HG02571 (cell line): ENCODE measurements at regions not wholly inside any gene's neighbourhood (a gene's known extent, or its start where the extent isn't known, plus 50 kb on each side); places are given as distances from the start of the nearest gene placed in this dataset.
"Not testable (repeated sequence)": the region's sequence is repeated elsewhere in the genome, so short reads cannot be mapped to it uniquely, and the experiment has no call there.

Experiments
- ATAC-seq: cut with Tn5 transposase; IDR thresholded peaks from one replicate; pipeline ENCODE4 v1.9.1; 2021; ENCODE audit warnings: mild to moderate bottlenecking, moderate library complexity; ENCODE audit not compliant: unreplicated experiment

DNA sequence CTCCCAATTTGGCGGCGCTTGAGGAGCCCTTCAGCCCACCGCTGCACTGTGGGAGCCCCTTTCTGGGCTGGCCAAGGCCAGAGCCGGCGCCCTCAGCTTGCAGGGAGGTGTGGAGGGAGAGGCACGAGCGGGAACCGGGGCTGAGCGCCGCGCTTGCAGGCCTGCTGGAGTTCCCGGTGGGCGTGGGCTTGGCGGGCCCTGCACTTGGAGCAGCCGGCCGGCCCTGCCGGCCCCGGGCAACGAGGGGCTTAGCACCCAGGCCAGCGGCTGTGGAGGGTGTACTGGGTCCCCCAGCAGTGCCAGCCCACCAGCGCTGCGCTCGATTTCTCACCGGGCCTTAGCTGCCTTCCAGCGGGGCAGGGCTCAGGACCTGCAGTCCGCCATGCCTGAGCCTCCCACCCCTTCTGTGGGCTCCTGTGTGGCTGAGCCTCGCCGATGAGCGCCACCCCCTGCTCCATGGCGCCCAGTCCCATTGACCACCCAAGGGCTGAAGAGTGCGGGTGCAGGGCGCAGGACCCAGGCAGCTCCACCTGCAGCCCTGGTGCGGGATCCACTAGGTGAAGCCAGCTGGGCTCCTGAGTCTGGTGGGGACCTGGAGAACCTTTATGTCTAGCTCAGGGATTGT lies 815.4 kb upstream of the B3GALT2 start:
- ATAC-seq: not testable (repeated sequence)

DNA sequence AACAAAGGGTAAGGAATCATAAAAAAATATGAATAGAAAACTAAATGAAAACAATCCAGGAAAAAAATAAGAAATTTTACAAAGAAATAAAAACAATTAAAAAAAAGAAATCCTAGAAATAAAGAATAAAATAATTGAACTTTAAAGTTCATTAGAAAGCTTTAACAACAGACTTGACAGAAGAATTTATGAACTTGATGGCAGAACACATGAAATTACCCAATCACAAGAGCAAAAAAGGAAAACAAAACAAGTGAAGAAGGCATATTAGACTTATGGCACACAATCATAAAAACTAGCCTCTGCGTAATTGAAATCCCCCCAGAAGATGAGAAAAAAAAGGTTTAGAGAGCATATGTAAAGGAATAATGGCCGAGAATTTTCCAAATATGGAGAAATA lies 802.5 kb upstream of the B3GALT2 start:
- no peak for ATAC-seq

DNA sequence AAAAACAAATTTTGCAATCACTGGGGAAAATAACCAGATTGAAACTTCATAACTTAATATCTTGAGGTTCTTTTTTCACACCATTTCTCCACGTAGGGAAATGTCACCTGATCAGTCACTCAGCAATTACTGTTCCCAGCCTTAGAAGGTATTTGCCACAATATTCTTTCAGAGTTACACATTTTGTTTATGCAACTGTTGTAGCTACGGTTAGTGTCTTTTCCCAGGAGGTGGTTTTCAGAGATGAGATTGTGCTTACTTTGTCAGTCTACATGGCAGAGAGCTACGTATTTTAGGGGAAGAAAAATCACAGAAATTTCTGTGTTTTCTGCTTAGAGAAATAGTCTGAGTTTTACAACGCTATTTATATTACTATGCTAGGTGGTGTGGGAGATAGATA lies 792.8 kb upstream of the B3GALT2 start:
- ATAC-seq: no peak

DNA sequence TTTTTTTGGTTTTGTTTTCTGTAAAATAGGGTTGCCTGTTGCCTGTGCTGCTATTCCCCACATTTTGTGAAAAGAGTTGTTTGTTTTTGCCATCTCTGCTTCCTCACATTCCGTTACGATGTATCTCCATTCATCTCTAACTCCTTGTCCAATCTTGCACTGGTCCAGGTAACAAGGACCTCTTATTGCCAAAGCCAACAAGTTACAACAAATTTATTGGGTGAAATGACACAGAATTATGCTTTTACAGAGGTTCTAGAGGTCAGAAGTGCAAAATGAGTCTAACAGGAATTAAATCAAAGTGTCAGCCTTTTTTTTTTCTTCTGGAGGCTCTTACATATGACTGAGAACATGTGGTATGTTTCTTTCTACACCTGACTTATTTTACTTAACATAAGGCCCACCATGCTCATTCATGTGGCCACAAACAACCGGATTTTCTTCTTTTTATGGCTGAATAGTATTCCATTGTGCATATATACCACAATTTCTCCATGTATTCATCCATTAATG lies 787.9 kb upstream of the B3GALT2 start:
- ATAC-seq: no peak

DNA sequence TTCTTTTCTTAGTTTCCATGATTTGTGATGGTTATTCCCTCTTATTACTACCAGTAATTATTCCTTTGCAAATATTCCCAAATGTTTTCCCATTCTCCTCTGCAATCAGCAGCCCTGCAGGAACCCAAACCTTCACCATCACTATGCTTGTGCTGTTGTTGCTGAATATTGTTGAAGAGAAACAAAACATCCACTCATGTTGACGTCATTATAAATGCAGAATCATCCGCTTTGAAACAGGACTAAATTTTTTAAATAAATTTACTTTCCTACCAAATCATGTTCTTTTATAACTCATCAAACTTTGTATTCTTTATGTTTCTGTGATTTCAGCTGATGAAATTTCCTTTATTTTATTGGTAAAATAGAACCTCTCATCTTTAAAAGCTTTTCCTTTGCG lies 787.0 kb upstream of the B3GALT2 start:
- ATAC-seq: no peak

DNA sequence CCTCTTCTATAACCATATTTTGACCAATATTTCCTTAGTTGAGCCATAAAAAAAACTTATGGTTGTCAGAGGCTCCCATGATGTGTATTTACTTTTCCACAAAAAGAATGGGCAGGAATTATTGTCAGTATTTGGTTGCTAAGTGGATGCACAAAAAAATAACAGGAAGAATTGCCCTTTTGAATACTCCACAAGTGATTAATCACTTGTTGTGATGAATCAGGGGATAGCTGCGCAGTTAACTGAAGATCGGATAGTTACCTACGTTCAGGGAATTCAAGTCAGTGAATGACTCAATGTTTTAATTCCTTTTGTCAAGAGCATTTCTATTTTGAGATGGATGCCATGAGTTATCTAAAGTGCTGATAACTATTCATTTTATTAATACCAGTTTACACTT lies 785.2 kb upstream of the B3GALT2 start:
- no peak for ATAC-seq

DNA sequence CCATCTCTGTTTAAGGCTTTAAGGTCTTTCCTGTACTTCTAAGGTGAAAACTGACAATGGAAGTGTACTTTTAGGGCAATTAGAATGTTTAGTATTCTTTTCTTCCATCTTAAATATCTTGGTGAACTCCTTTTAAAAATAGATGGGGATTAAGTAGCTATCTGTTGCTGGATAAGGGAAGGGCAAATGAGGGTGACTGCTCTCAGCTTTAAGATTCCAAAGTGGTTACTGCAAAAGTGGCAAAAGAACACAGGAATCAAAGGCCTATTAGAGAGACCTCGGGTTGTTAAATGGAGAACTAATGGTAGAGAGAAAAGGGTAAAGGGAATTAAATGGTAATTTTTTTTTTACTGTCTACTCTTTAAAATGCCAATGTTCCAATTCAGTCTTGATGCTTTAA lies 774.1 kb upstream of the B3GALT2 start:
- ATAC-seq: no peak

DNA sequence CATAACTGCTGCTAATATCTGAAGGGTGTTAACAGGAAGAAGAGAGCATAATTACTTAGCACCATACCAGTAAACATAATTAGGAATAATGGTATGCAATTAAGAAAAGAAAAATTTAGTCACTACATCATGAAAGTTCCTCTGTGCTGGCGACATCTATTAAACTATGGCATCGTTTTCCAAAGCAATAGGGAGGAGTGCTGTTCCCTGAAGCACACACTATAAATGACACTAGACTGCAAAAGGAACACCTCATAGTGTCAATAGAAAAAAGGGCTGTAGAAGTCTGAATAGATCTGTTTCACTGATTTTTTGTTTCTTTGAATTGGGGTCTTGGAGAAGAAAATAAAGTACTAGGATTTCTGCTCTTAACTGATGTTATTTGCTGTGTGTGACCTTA lies 773.6 kb upstream of the B3GALT2 start:
- ATAC-seq: no peak

DNA sequence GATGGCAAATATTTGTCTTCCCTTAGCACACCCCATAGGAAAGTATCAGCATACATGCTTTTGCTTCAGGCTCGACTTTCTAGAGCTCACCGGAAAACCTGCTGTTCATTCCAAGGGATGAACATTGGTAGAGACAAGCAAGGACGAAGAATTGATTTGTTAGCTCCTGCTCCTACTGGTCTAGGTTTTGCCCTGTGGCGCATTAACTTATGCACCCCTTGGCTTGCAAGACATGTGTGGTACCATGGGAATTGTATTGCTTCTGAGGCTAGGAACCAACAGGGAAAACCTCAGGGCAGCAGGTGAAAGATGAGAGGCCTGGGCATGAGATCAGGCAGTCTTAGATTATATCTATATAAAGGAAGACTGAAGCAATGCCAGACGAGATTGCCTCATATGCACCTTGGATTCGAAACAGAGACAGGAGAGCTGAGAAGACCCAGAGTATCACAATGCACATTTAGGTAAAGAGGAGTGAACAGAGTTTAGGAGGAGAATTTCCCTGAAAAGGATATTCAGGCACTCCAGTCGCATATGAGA lies 771.2 kb upstream of the B3GALT2 start:
- no peak for ATAC-seq

DNA sequence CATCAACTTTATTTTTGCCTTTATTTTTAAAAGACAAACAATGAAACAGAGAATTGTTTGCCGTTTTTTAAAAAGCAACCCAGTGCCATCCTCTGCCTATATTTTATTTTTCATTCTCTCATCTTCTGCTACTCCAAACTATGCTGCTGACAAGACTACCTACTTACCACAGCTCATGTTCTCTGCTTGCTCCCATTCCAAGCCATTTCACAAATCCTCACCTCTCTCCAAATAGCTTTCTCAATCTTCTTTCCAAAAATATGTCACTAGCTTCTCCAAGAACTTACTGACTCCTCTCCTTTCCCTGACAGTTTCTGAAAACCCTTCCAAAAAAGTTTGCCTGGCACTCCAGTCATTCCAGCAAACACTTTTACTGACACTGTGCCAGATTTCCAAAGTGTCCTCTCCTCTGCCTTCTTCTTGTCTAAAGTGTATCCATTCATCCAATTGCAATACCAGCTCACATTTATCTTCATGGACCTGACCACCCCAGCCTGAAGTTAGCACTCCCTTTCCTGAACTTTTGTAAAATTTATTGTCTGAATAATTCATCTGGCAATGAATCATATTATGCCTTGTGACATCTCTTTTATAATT lies 766.5 kb upstream of the B3GALT2 start:
- no peak for ATAC-seq

DNA sequence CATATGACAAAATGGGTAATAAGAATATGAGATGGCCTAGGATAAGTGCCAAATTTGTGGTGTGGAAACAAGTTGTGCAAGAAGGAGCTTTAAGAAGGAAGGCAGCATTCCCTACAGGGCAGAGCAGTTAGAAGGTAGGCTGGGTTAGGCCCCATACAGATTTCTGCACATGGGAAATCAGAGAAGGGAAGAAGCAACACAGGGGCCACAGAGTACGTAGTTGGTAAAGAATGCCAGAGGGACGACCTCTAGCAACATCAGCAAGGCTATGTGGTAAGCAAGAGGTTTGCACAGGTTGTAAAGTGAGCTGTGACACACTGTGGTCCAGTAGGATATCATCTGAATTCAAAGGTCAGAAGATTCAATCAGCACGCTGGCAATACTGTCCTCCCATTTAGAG lies 765.6 kb upstream of the B3GALT2 start:
- ATAC-seq: no peak

DNA sequence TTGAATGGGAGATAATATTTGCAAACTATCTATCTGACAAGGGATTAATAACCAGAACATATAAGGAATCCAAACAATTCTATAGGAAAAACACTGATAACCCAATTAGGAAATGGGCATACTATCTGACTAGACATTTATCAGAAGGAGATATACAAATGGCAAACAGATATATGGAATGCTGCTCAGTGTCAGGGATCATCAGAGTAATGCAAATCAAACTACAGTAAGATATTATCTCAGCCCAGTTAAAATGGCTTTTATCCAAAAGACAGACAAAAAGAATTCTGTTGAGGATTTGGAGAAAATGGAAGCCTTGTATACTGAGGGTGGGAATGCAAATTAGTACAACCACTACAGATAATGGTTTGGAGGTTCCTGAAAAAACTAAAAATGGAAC lies 758.0 kb upstream of the B3GALT2 start:
- ATAC-seq: no peak

DNA sequence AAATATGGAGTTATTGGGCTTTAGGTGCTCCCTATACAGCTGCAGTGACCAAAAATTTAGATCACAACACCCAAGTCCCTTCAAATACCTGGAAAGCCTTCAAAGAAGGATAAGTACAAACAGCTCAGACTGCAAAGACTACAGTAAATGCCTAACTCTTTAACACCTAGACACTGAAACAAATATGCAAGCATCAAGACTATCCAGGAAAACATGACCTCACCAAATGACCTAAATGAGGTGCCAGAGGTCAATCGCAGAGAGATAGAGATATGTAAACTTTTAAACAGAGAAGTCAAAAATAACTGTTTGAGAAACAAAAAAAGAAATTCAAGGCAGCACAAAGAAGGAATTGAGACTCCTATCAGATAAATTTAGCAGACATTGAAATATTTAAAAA lies 753.8 kb upstream of the B3GALT2 start:
- ATAC-seq: no peak

DNA sequence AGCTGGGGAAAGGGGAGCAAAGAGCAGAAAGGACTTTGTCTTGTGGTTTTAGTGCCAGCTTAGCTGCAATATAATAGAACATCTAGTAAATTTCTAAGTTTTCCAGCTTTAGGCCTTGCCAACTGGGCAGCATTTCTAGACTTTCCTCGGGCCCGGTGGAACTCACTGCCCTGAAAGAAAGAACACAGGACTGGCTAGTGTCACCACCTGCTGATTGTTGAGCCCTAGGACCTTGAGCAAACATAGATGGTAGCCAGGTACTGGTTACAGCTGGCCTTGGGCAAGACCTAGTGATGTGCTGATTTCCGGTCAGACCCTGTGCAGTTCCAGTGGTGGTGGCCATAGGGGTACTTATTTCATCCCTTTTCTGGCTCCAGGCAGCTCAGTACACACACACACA lies 753.2 kb upstream of the B3GALT2 start:
- ATAC-seq: no peak

DNA sequence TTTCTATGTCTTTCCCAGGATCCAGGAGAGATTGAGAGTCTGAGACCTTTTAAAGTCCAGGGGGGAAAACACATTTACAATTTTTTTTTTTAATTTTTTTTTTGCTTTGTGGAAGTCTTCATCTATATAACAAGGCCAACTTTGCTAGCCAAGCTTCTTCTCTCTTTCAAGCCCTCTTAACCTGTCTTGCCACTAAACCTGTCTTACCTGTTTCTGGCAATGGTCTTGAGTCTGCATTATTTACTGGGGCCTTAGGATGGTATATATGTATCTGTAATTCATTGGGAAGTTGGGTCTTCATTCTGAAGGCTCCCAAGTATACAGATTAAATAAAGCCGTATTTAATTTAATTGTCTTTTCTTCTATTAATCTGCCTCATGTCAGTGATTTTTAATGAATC lies 750.9 kb upstream of the B3GALT2 start:
- no peak for ATAC-seq

DNA sequence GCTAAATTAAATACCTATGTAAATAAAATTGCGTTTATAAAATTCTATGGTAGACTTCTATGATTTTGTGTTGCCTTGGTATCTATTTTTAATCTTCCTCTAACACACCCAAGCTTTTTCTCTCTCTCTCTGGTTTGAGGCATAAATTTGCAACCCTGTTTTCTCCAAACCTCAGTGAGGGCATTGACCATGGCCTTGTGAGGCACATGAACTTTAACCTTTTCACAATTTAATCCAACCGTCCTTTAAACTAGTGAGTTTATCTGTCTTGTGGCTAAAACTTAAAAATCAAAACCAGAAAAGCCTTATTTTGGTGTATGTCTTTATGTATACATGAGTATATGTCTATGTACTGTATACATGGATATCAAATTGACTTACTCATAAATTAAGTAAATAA lies 746.6 kb upstream of the B3GALT2 start:
- no peak for ATAC-seq

DNA sequence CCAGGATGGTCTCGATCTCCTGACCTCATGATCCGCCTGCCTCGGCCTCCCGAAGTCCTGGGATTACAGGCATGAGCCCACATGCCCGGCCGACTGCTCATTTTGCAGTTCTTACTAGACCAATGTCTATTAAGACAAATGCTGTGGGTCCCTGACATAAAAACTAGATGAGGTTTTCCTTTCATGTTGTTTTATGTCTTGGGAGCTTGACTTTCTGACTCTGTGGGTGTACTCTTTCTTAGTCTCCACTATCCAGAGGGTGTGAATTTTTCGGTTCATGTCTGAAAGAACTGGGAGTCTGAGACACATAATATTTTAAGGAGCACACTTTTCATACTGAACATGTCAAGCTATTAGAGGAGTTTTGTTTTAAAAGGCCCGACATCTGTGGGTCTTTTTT lies 744.9 kb upstream of the B3GALT2 start:
- no peak for ATAC-seq

DNA sequence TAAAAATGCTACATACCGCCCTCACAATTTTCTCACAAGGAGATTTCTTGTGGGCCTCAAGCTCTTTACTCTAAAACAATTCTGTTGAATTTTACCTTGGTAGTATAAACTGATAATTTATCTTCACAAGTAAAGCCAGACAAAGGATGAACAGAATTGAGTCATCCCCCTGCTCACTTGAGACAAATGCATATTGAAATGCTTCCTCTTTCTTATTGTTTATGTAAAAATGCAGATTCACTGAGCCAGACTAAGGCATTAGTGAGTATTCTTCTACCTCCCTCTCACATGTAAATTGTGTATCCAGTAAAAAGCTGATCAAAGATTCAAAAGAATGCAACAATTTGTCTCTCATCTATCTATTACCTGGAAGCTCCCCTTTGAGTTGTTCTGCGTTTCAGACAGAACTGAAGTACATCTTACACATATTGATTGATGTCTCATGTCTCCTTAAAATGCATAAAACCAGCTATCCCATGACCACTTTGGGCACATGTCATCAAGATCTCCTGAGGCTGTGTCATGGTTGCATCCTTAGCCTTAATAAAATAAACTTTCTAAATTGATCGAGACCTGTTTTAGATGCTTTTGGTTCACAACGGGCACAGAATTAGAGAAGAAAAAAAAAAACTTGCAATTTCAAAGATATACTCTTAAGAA lies 743.1 kb upstream of the B3GALT2 start:
- no peak for ATAC-seq

DNA sequence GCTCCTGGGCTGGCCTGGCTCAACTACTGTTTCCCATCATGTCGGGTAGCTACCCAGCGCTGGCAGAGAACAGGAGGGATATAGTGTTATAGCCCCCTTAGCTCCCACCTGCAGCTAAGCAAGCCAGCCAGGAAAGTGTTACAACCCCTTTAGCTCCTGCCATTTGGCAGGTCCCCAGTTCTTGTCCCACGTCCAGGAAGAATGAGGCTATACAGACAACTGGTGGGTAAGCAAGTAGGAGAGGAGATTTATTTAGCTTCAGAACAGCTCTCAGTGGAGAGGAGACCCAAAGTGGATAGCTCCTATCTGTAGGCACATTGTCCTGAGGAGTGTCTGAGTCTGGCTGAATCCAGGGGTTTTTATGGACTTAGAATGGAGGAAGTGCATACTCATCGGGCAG lies 741.1 kb upstream of the B3GALT2 start:
- ATAC-seq: no peak

DNA sequence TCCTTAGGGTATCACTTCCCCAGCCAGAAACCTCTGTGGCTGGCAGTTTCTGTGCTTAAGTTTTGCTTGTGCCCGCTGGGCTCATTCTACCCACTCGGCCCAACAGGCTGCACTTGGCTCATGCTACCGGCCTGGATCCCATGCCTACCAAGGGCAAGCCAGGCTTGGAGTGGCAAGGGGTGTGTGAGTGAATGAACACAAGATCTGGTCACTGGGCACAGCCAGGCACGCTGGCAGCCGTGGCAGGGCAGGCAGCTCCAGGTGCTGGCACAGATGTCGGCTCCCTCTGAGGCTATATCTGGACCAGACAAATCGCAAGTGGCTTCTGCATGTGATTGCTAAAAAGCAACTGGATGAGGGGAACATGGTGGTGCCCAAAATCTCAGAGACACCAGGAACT lies 740.5 kb upstream of the B3GALT2 start:
- ATAC-seq: no peak

DNA sequence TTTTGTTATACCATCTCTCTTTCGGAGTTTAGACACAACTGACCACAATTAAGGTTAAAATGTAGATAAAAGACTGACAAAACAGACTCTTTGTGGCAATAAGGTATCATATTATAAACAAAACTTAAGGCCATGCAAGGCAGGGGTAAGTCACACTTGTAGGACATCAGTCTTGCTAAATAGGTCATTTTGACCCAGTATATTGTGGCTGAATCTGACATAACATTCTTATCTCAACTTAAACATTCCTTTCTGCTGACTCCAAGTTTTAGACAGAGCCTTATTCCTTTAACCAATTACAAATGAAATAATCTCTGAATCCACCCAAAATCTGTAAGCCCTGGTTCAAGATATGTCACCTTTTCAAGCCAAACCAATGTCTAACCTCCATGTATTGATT lies 733.4 kb upstream of the B3GALT2 start:
- ATAC-seq: no peak

DNA sequence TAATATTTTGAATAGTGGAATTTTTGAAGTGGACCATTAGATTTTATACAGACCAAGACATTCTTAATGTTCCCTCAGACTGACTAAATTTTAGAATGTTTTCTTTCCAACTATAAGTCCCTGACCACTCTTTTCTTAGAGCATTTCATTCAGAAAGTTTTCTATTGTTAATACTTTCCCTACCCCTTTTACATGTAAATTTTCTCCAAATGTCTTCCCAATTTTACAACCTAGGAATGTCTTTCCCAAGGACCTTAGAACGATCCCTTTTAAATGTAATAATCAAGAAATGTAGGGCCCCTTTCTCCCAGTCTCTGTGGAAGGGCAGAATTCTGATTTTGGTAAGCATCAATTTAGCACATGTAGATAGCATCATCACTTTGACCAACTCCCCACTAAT lies 730.0 kb upstream of the B3GALT2 start:
- no peak for ATAC-seq
